ENCODE measurements at regions not wholly inside any gene's neighbourhood (a gene's known extent, or its start where the extent isn't known, plus 50 kb on each side); places are given as distances from the start of the nearest gene placed in this dataset.
"Not testable (repeated sequence)": the region's sequence is repeated elsewhere in the genome, so short reads cannot be mapped to it uniquely, and the experiment has no call there.

- no peak for DNase-seq
These were observed 80.7 kb upstream of the CYRIA start for GRCh38 chr2:16746329-16746728.

GRCh38 chr2:16745466-16745865, 79.8 kb upstream of the CYRIA start:
- no peak for DNase-seq

GRCh38 chr2:16744521-16744920, 78.9 kb upstream of the CYRIA start:
- DNase-seq: no peak

GRCh38 chr2:16742026-16742425, 76.4 kb upstream of the CYRIA start:
- DNase-seq: no peak

GRCh38 chr2:16741498-16741897, 75.9 kb upstream of the CYRIA start:
- DNase-seq: no peak

GRCh38 chr2:16739778-16740581, 74.3 kb upstream of the CYRIA start:
- no peak for DNase-seq

- DNase-seq: no peak
These were observed 73.0 kb upstream of the CYRIA start for GRCh38 chr2:16738361-16739225.

GRCh38 chr2:16737812-16738211, 72.2 kb upstream of the CYRIA start:
- DNase-seq: no peak

GRCh38 chr2:16736633-16737032, 71.0 kb upstream of the CYRIA start:
- no peak for DNase-seq

- DNase-seq: no peak
These were observed 63.7 kb upstream of the CYRIA start for GRCh38 chr2:16729335-16729734.

- no peak for DNase-seq
These were observed 62.9 kb upstream of the CYRIA start for GRCh38 chr2:16728351-16729136.

- DNase-seq: not testable (repeated sequence)
These were observed 62.2 kb upstream of the CYRIA start for GRCh38 chr2:16727849-16728248.

GRCh38 chr2:16727256-16727655, 61.6 kb upstream of the CYRIA start:
- DNase-seq: no peak

- no peak for DNase-seq
These were observed 60.9 kb upstream of the CYRIA start for GRCh38 chr2:16726577-16726976.

GRCh38 chr2:16726147-16726546, 60.5 kb upstream of the CYRIA start:
- no peak for DNase-seq

GRCh38 chr2:16725549-16725948, 59.9 kb upstream of the CYRIA start:
- DNase-seq: no peak

- no peak for DNase-seq
These were observed 57.0 kb upstream of the CYRIA start for GRCh38 chr2:16722677-16723076.

- no peak for DNase-seq
These were observed 56.5 kb upstream of the CYRIA start for GRCh38 chr2:16722126-16722525.

- not testable (repeated sequence) for DNase-seq
These were observed 55.9 kb upstream of the CYRIA start for GRCh38 chr2:16721529-16721928.

GRCh38 chr2:16720737-16721136, 55.1 kb upstream of the CYRIA start:
- DNase-seq: not testable (repeated sequence)

GRCh38 chr2:16719485-16719808, 53.8 kb upstream of the CYRIA start:
- DNase-seq: no peak

GRCh38 chr2:16718576-16719484, 53.2 kb upstream of the CYRIA start:
- no peak for DNase-seq
